H9 (cell line): ENCODE measurements at regions not wholly inside any gene's neighbourhood (a gene's known extent, or its start where the extent isn't known, plus 50 kb on each side); places are given as distances from the start of the nearest gene placed in this dataset.
A peak's percentile ranks its signal among the peaks of the same experiment; 100 is the strongest.

Experiments
- DNase-seq: peaks from one replicate; pipeline ENCODE4 v3.0.0-alpha.2; 2017
- H2AFZ ChIP-seq: one replicate; pipeline ENCODE4 v1.6.1; 2013; ENCODE audit warnings: mild to moderate bottlenecking, low read length, control low read depth, moderate library complexity
- H2AK5ac ChIP-seq: 2 replicates; pipeline ENCODE4 v1.6.1; 2013; ENCODE audit warnings: low read length, control low read depth, mixed read lengths; ENCODE audit not compliant: insufficient read length
- H2BK120ac ChIP-seq: one replicate; pipeline ENCODE4 v1.6.1; 2013; ENCODE audit warnings: low read depth, mild to moderate bottlenecking, low read length, control low read depth, inconsistent platforms; ENCODE audit not compliant: poor library complexity, severe bottlenecking
- H2BK12ac ChIP-seq: 2 replicates; pipeline ENCODE4 v1.6.1; 2013; ENCODE audit warnings: low read length, control low read depth, mixed read lengths, low read depth; ENCODE audit not compliant: insufficient read length
- H2BK15ac ChIP-seq: 2 replicates; pipeline ENCODE4 v1.6.1; 2013; ENCODE audit warnings: low read depth, low read length, control low read depth
- H2BK20ac ChIP-seq: one replicate; pipeline ENCODE4 v1.6.1; 2013; ENCODE audit warnings: low read depth, mild to moderate bottlenecking, low read length, control low read depth, inconsistent platforms; ENCODE audit not compliant: poor library complexity, severe bottlenecking
- H2BK5ac ChIP-seq: 2 replicates; pipeline ENCODE4 v1.6.1; 2013; ENCODE audit warnings: low read length, control low read depth, mixed read lengths; ENCODE audit not compliant: insufficient read length
- H3K14ac ChIP-seq: 2 replicates; pipeline ENCODE4 v1.6.1; 2013; ENCODE audit warnings: low read length, control low read depth; ENCODE audit not compliant: insufficient read depth
- H3K18ac ChIP-seq: 2 replicates; pipeline ENCODE4 v1.6.1; 2013; ENCODE audit warnings: low read depth, mild to moderate bottlenecking, mixed read lengths, low read length, control low read depth; ENCODE audit not compliant: insufficient read length
- H3K23ac ChIP-seq: 2 replicates; pipeline ENCODE4 v1.6.1; 2013; ENCODE audit warnings: low read length, control low read depth, mixed read lengths, low read depth; ENCODE audit not compliant: insufficient read length
- H3K23me2 ChIP-seq: 2 replicates; pipeline ENCODE4 v1.6.1; 2013; ENCODE audit warnings: low read depth, mild to moderate bottlenecking, mixed read lengths, low read length, control low read depth; ENCODE audit not compliant: insufficient read length, poor library complexity, severe bottlenecking
- H3K27ac ChIP-seq: 2 replicates; pipeline ENCODE4 v1.5.1; 2013; ENCODE audit warnings: low read length, control low read depth, mixed read lengths, low read depth; ENCODE audit not compliant: insufficient read length
- H3K27me3 ChIP-seq: 2 replicates; pipeline ENCODE4 v1.6.1; 2013; ENCODE audit warnings: low read length, control low read depth, inconsistent platforms; ENCODE audit not compliant: insufficient read depth
- H3K4ac ChIP-seq: 2 replicates; pipeline ENCODE4 v1.6.1; 2013; ENCODE audit warnings: low read depth, mild to moderate bottlenecking, control low read depth, inconsistent platforms, low read length, moderate library complexity
- H3K4me1 ChIP-seq: 2 replicates; pipeline ENCODE4 v1.6.1; 2013; ENCODE audit warnings: low read length, control low read depth, inconsistent platforms; ENCODE audit not compliant: insufficient read depth
- H3K4me2 ChIP-seq: 2 replicates; pipeline ENCODE4 v1.6.1; 2013; ENCODE audit warnings: low read length, control low read depth, mixed read lengths; ENCODE audit not compliant: insufficient read length, insufficient read depth
- H3K56ac ChIP-seq: 2 replicates; pipeline ENCODE4 v1.6.1; 2013; ENCODE audit warnings: low read depth, mild to moderate bottlenecking, mixed read lengths, low read length, control low read depth; ENCODE audit not compliant: insufficient read length
- H3K79me1 ChIP-seq: 2 replicates; pipeline ENCODE4 v1.6.1; 2013; ENCODE audit warnings: low read depth, mild to moderate bottlenecking, moderate library complexity, low read length, control low read depth, inconsistent platforms; ENCODE audit not compliant: insufficient read depth, poor library complexity, severe bottlenecking
- H3K79me2 ChIP-seq: 2 replicates; pipeline ENCODE4 v1.6.1; 2013; ENCODE audit warnings: low read length, control low read depth, inconsistent platforms; ENCODE audit not compliant: insufficient read depth
- H3K9ac ChIP-seq: 2 replicates; pipeline ENCODE4 v1.6.1; 2013; ENCODE audit warnings: low read length, control low read depth, mixed read lengths; ENCODE audit not compliant: insufficient read length; ENCODE audit errors: extremely low read depth
- H3K9me3 ChIP-seq: one replicate; pipeline ENCODE4 v1.6.1; 2013; ENCODE audit warnings: low read depth, low read length, inconsistent platforms; ENCODE audit not compliant: control insufficient read depth
- H3T11ph ChIP-seq: one replicate; pipeline ENCODE4 v1.6.1; 2013; ENCODE audit warnings: mild to moderate bottlenecking, low read length, control low read depth, inconsistent platforms
- H4K20me1 ChIP-seq: one replicate; pipeline ENCODE4 v1.6.1; 2013; ENCODE audit not compliant: control insufficient read depth, insufficient read length, insufficient read depth
- H4K5ac ChIP-seq: 2 replicates; pipeline ENCODE4 v1.6.1; 2013; ENCODE audit warnings: low read depth, mild to moderate bottlenecking, mixed read lengths, low read length, control low read depth; ENCODE audit not compliant: insufficient read length
- H4K8ac ChIP-seq: replicated peaks from 2 replicates; pipeline ENCODE4 v1.6.1; 2013; ENCODE audit warnings: low read length, control low read depth, mixed read lengths, low read depth; ENCODE audit not compliant: insufficient read length
- H4K91ac ChIP-seq: 2 replicates; pipeline ENCODE4 v1.6.1; 2013; ENCODE audit warnings: low read depth, mild to moderate bottlenecking, moderate library complexity, mixed read lengths, low read length, control low read depth; ENCODE audit not compliant: insufficient read length
- H3K27ac Mint-ChIP-seq, 3 experiments: 2 replicates in 2 of 3; 3 replicates in 1 of 3; pipeline ENCODE4 v1.8.0; 2020 to 2021; ENCODE audit warnings: mixed read lengths in 3 of 3, mild to moderate bottlenecking in 1 of 3, moderate library complexity in 1 of 3
- H3K27me3 Mint-ChIP-seq: 2 replicates; pipeline ENCODE4 v1.8.0; 2021; ENCODE audit warnings: low read depth, mild to moderate bottlenecking, moderate library complexity, mixed read lengths
- H3K36me3 Mint-ChIP-seq, 3 experiments: 2 replicates in 2 of 3; 3 replicates in 1 of 3; pipeline ENCODE4 v1.8.0; 2020 to 2021; ENCODE audit warnings: low read depth in 3 of 3, mixed read lengths in 3 of 3; ENCODE audit not compliant: insufficient read depth in 1 of 3
- H3K4me1 Mint-ChIP-seq, 2 experiments: 2 replicates each; pipeline ENCODE4 v1.8.0; 2020; ENCODE audit warnings: mixed read lengths in 2 of 2
- H3K4me3 Mint-ChIP-seq, 2 experiments: 2 replicates in 1 of 2; 3 replicates in 1 of 2; pipeline ENCODE4 v1.8.0; 2020 to 2021; ENCODE audit warnings: mild to moderate bottlenecking in 2 of 2, mixed read lengths in 2 of 2, moderate library complexity in 1 of 2
- H3K9me3 Mint-ChIP-seq, 2 experiments: 2 replicates in 1 of 2; 3 replicates in 1 of 2; pipeline ENCODE4 v1.8.0; 2020; ENCODE audit warnings: mild to moderate bottlenecking in 2 of 2, mixed read lengths in 2 of 2, moderate library complexity in 1 of 2
- CTCF ChIP-seq: fragments of 200-600 bp; sonication (generic); conservative IDR thresholded peaks from 3 replicates; pipeline ENCODE4 v1.8.0; 2021; ENCODE audit warnings: antibody characterized with exemption, mild to moderate bottlenecking
- WGBS: extraction: QIAGEN DNeasy Blood & Tissue Kit; methylation state at CpG from one replicate; pipeline ENCODE4 v1.1.7; 2013; ENCODE audit warnings: missing lambda C conversion rate, low lambda C conversion rate, mixed read lengths; ENCODE audit not compliant: insufficient read length; ENCODE audit errors: extremely low coverage; 5-methylcytosine and 5-hydroxymethylcytosine counted together

- Histone ChIP-seq H2AFZ (no peak overlapping the region), H3K79me2 (no peaks in the 10 kb centered on the region), H4K8ac (no peak overlapping the region), H3K23me2 (no peaks in the 10 kb centered on the region), H2BK12ac (no peak overlapping the region), H3K56ac (no peak overlapping the region), H4K20me1 (no peaks in the 10 kb centered on the region), H3T11ph (no peak overlapping the region), H3K27me3 (no peaks in the 10 kb centered on the region), H3K4me2 (no peak overlapping the region), H3K9me3 (no peaks in the 10 kb centered on the region), H3K23ac (no peak overlapping the region), H3K18ac (no peak overlapping the region), H4K5ac (no peak overlapping the region), H2AK5ac (no peak overlapping the region), H2BK120ac (no peak overlapping the region), H3K79me1 (no peaks in the 10 kb centered on the region), H3K4ac (no peak overlapping the region), H4K91ac (no peak overlapping the region), H3K4me1 (peaks cover 3% of the 10 kb centered on the region; the same call in 1 of the 2 replicates), H2BK20ac (no peak overlapping the region), H2BK5ac (no peak overlapping the region), H2BK15ac (no peak overlapping the region), H3K27ac (no peak overlapping the region), H3K14ac (no peak overlapping the region), H3K9ac (no peak overlapping the region)
- no peak for DNase-seq
- Mint-ChIP-seq H3K36me3 (no peaks in the 10 kb centered on the region), H3K4me1 (peaks cover 16 to 24% of the 10 kb centered on the region in 2 experiments), H3K27ac (peak overlapping the region in 1 of 3 experiments; percentile 83; a peak in 1 of 7 replicates), H3K4me3 (no peak overlapping the region), H3K27me3 (peaks cover 9% of the 10 kb centered on the region), H3K9me3 (no peaks in the 10 kb centered on the region; a peak in 1 of 5 replicates)
- no peak for TF ChIP-seq CTCF
- WGBS, result no CpG with 5 or more reads among the region's 10 CpGs
Observed at GRCh38 chr2:586641-587076, 90.5 kb downstream of the TMEM18 start.
